Fibroblast of lung (primary cell): ENCODE measurements at regions not wholly inside any gene's neighbourhood (a gene's known extent, or its start where the extent isn't known, plus 50 kb on each side); places are given as distances from the start of the nearest gene placed in this dataset.

ENCODE experiments used
- CTCF ChIP-seq, 2 donors: IDR thresholded peaks in 1 of 2; conservative IDR thresholded peaks in 1 of 2; 1 replicate in 1 of 2; 2 replicates in 1 of 2; pipeline ENCODE4 v1.5.1; 2011 to 2012; ENCODE audit warnings: low read length in 2 of 2, control low read depth in 1 of 2, inconsistent platforms in 1 of 2, low read depth in 1 of 2, mild to moderate bottlenecking in 1 of 2
- EZH2 ChIP-seq: IDR thresholded peaks from 2 replicates; pipeline ENCODE4 v1.5.1; 2012; ENCODE audit warnings: low read length, control low read depth, mild to moderate bottlenecking; ENCODE audit errors: missing control alignments

- TF ChIP-seq CTCF (conservative IDR thresholded peaks at IDR 0.05 in 1 of 2, IDR thresholded peaks at IDR 0.05 in 1 of 2; ENCODE audit: low read depth in 1 of 2, low read length in 2 of 2) (no peak), EZH2 (no peak)
Measured at GRCh38 chr2:53576166-53576565, 191.4 kb upstream of the CHAC2 start.
